ENCODE measurements at regions not wholly inside any gene's neighbourhood (a gene's known extent, or its start where the extent isn't known, plus 50 kb on each side); places are given as distances from the start of the nearest gene placed in this dataset.

GRCh38 chr18:70489571-70489970 lies 200.7 kb downstream of the SOCS6 start:
- DNase-seq (ENCODE audit: low read depth in 1 of 2, low spot score in 1 of 2) = no peak

- DNase-seq (ENCODE audit: low read depth in 1 of 2, low spot score in 1 of 2) = no peak
These were observed 181.1 kb downstream of the SOCS6 start for GRCh38 chr18:70469916-70470315.

GRCh38 chr18:70468861-70469547 lies 180.2 kb downstream of the SOCS6 start:
- DNase-seq (ENCODE audit: low read depth in 1 of 2, low spot score in 1 of 2) = no peak

- DNase-seq (ENCODE audit: low read depth in 1 of 2, low spot score in 1 of 2) = peak in 1 of 2 donors; percentile 4
These were observed 175.7 kb downstream of the SOCS6 start for GRCh38 chr18:70464343-70465114.

- DNase-seq (ENCODE audit: low read depth in 1 of 2, low spot score in 1 of 2) = no peak
These were observed 174.2 kb downstream of the SOCS6 start for GRCh38 chr18:70463085-70463484.

GRCh38 chr18:70462078-70462439 lies 173.2 kb downstream of the SOCS6 start:
- no peak for DNase-seq (ENCODE audit: low read depth in 1 of 2, low spot score in 1 of 2)

- no peak for DNase-seq (ENCODE audit: low read depth in 1 of 2, low spot score in 1 of 2)
These were observed 172.7 kb downstream of the SOCS6 start for GRCh38 chr18:70461323-70462077.

- no peak for DNase-seq (ENCODE audit: low read depth in 1 of 2, low spot score in 1 of 2)
These were observed 170.9 kb downstream of the SOCS6 start for GRCh38 chr18:70459731-70460130.

GRCh38 chr18:70459251-70459650 lies 170.4 kb downstream of the SOCS6 start:
- DNase-seq (ENCODE audit: low read depth in 1 of 2, low spot score in 1 of 2) = no peak

GRCh38 chr18:70457788-70458187 lies 168.9 kb downstream of the SOCS6 start:
- no peak for DNase-seq (ENCODE audit: low read depth in 1 of 2, low spot score in 1 of 2)

- no peak for DNase-seq (ENCODE audit: low read depth in 1 of 2, low spot score in 1 of 2)
These were observed 168.4 kb downstream of the SOCS6 start for GRCh38 chr18:70457223-70457622.

- DNase-seq (ENCODE audit: low read depth in 1 of 2, low spot score in 1 of 2) = no peak
These were observed 167.5 kb downstream of the SOCS6 start for GRCh38 chr18:70456376-70456775.

- DNase-seq (ENCODE audit: low read depth in 1 of 2, low spot score in 1 of 2) = no peak
These were observed 166.9 kb downstream of the SOCS6 start for GRCh38 chr18:70455731-70456130.

GRCh38 chr18:70454704-70455322 lies 166.0 kb downstream of the SOCS6 start:
- DNase-seq (ENCODE audit: low read depth in 1 of 2, low spot score in 1 of 2) = no peak

GRCh38 chr18:70453058-70453775 lies 164.4 kb downstream of the SOCS6 start:
- DNase-seq (ENCODE audit: low read depth in 1 of 2, low spot score in 1 of 2) = no peak

- no peak for DNase-seq (ENCODE audit: low read depth in 1 of 2, low spot score in 1 of 2)
These were observed 163.7 kb downstream of the SOCS6 start for GRCh38 chr18:70452501-70452900.

GRCh38 chr18:70450426-70451253 lies 161.8 kb downstream of the SOCS6 start:
- DNase-seq (ENCODE audit: low read depth in 1 of 2, low spot score in 1 of 2) = no peak

- DNase-seq (ENCODE audit: low read depth in 1 of 2, low spot score in 1 of 2) = no peak
These were observed 159.7 kb downstream of the SOCS6 start for GRCh38 chr18:70448588-70448987.

- DNase-seq (ENCODE audit: low read depth in 1 of 2, low spot score in 1 of 2) = no peak
These were observed 157.2 kb downstream of the SOCS6 start for GRCh38 chr18:70446063-70446462.

- DNase-seq (ENCODE audit: low read depth in 1 of 2, low spot score in 1 of 2) = no peak
These were observed 154.1 kb downstream of the SOCS6 start for GRCh38 chr18:70442933-70443332.
